ENCODE measurements at regions not wholly inside any gene's neighbourhood (a gene's known extent, or its start where the extent isn't known, plus 50 kb on each side); places are given as distances from the start of the nearest gene placed in this dataset.

- H3K36me3 ChIP-seq (ENCODE audit: low read length): no peaks in the 10 kb centered on the region
- no peaks in the 10 kb centered on the region for H3K27me3 ChIP-seq (ENCODE audit: low read length)
- no peaks in the 10 kb centered on the region for H4K20me1 ChIP-seq (ENCODE audit: low read depth, low read length)
- no peaks in the 10 kb centered on the region for H3K9me2 ChIP-seq (replicated peaks; ENCODE audit: insufficient read depth, low read length)
- H3K27ac ChIP-seq (ENCODE audit: low read depth, low read length): no peak overlapping the region
- TF ChIP-seq EZH2phosphoT487 (conservative IDR thresholded peaks at IDR 0.05; ENCODE audit: low read length) (no peak), CTCF (IDR thresholded peaks at IDR 0.05; ENCODE audit: insufficient read depth, low read length, poor library complexity, severe bottlenecking) (no peak)
- no peak overlapping the region for H3K4me2 ChIP-seq (ENCODE audit: low read depth, low read length, poor library complexity, severe bottlenecking)
- H3K9ac ChIP-seq (ENCODE audit: low read length): no peak overlapping the region
- no peak overlapping the region for H2AFZ ChIP-seq (ENCODE audit: low read depth, low read length, severe bottlenecking)
- H3K4me3 ChIP-seq (ENCODE audit: insufficient read depth, low read length, poor library complexity, severe bottlenecking): no peak overlapping the region
- H3F3A ChIP-seq (ENCODE audit: insufficient read depth): no peaks in the 10 kb centered on the region
- H3K9me3 ChIP-seq (ENCODE audit: insufficient read depth, low read length): no peaks in the 10 kb centered on the region
- no peaks in the 10 kb centered on the region for H3K79me2 ChIP-seq (ENCODE audit: insufficient read depth, low read length)
These were observed 278.0 kb upstream of the GRIA1 start for GRCh38 chr5:153212471-153212870.

GRCh38 chr5:153222936-153223335 lies 267.5 kb upstream of the GRIA1 start:
- H3F3A ChIP-seq (ENCODE audit: insufficient read depth): no peaks in the 10 kb centered on the region
- H3K4me2 ChIP-seq (ENCODE audit: low read depth, low read length, poor library complexity, severe bottlenecking): no peak overlapping the region
- no peak overlapping the region for H3K4me3 ChIP-seq (ENCODE audit: insufficient read depth, low read length, poor library complexity, severe bottlenecking)
- no peak overlapping the region for H2AFZ ChIP-seq (ENCODE audit: low read depth, low read length, severe bottlenecking)
- H3K9ac ChIP-seq (ENCODE audit: low read length): no peak overlapping the region
- H3K9me2 ChIP-seq (replicated peaks; ENCODE audit: insufficient read depth, low read length): no peaks in the 10 kb centered on the region
- H3K27ac ChIP-seq (ENCODE audit: low read depth, low read length): no peak overlapping the region
- TF ChIP-seq CTCF (IDR thresholded peaks at IDR 0.05; ENCODE audit: insufficient read depth, low read length, poor library complexity, severe bottlenecking) (no peak), EZH2phosphoT487 (conservative IDR thresholded peaks at IDR 0.05; ENCODE audit: low read length) (no peak)
- H3K9me3 ChIP-seq (ENCODE audit: insufficient read depth, low read length): no peaks in the 10 kb centered on the region
- no peaks in the 10 kb centered on the region for H4K20me1 ChIP-seq (ENCODE audit: low read depth, low read length)
- no peaks in the 10 kb centered on the region for H3K79me2 ChIP-seq (ENCODE audit: insufficient read depth, low read length)
- no peaks in the 10 kb centered on the region for H3K36me3 ChIP-seq (ENCODE audit: low read length)
- no peaks in the 10 kb centered on the region for H3K27me3 ChIP-seq (ENCODE audit: low read length)

GRCh38 chr5:153223376-153223775 lies 267.1 kb upstream of the GRIA1 start:
- H3K27ac ChIP-seq (ENCODE audit: low read depth, low read length): no peak overlapping the region
- no peak overlapping the region for H3K9ac ChIP-seq (ENCODE audit: low read length)
- H3K4me2 ChIP-seq (ENCODE audit: low read depth, low read length, poor library complexity, severe bottlenecking): no peak overlapping the region
- H3K27me3 ChIP-seq (ENCODE audit: low read length): no peaks in the 10 kb centered on the region
- H3K9me3 ChIP-seq (ENCODE audit: insufficient read depth, low read length): no peaks in the 10 kb centered on the region
- no peak overlapping the region for H2AFZ ChIP-seq (ENCODE audit: low read depth, low read length, severe bottlenecking)
- no peaks in the 10 kb centered on the region for H3K9me2 ChIP-seq (replicated peaks; ENCODE audit: insufficient read depth, low read length)
- TF ChIP-seq CTCF (IDR thresholded peaks at IDR 0.05; ENCODE audit: insufficient read depth, low read length, poor library complexity, severe bottlenecking): no peak
- no peak for TF ChIP-seq EZH2phosphoT487 (conservative IDR thresholded peaks at IDR 0.05; ENCODE audit: low read length)
- no peak overlapping the region for H3K4me3 ChIP-seq (ENCODE audit: insufficient read depth, low read length, poor library complexity, severe bottlenecking)
- no peaks in the 10 kb centered on the region for H3K79me2 ChIP-seq (ENCODE audit: insufficient read depth, low read length)
- no peaks in the 10 kb centered on the region for H4K20me1 ChIP-seq (ENCODE audit: low read depth, low read length)
- H3K36me3 ChIP-seq (ENCODE audit: low read length): no peaks in the 10 kb centered on the region
- H3F3A ChIP-seq (ENCODE audit: insufficient read depth): no peaks in the 10 kb centered on the region

Measured in SU-DHL-6 (cell line).